GM23338 (cell line): ENCODE measurements at regions not wholly inside any gene's neighbourhood (a gene's known extent, or its start where the extent isn't known, plus 50 kb on each side); places are given as distances from the start of the nearest gene placed in this dataset.

Experiments
- ATAC-seq: fragments of 200-7000 bp; cut with Tn5 transposase; 3 replicates; pipeline ENCODE4 v1.9.1; 2020
- DNase-seq: peaks from one replicate; pipeline ENCODE4 v3.0.0-alpha.2; 2015; ENCODE audit warnings: low spot score
- H2AFZ ChIP-seq: fragments of 200-600 bp; sonication (generic); 2 replicates; pipeline ENCODE4 v1.8.0; 2016; ENCODE audit warnings: antibody characterized with exemption, mild to moderate bottlenecking, moderate library complexity
- H3F3A ChIP-seq: fragments of 200-600 bp; sonication (generic); replicated peaks from 2 replicates; pipeline ENCODE4 v1.8.0; 2017; ENCODE audit warnings: antibody characterized with exemption, mixed run types, low read depth
- H3K27ac ChIP-seq: fragments of 200-600 bp; sonication (generic); 2 replicates; pipeline ENCODE4 v1.6.1; 2016; ENCODE audit warnings: low read depth
- H3K27me3 ChIP-seq: fragments of 200-600 bp; sonication (generic); 2 replicates; pipeline ENCODE4 v1.8.0; 2016; ENCODE audit warnings: mild to moderate bottlenecking, mixed run types, moderate library complexity; ENCODE audit not compliant: insufficient read depth
- H3K36me3 ChIP-seq: fragments of 200-600 bp; sonication (generic); 2 replicates; pipeline ENCODE4 v1.8.0; 2016; ENCODE audit warnings: mild to moderate bottlenecking; ENCODE audit not compliant: insufficient read depth
- H3K4me1 ChIP-seq: fragments of 200-600 bp; sonication (generic); 2 replicates; pipeline ENCODE4 v1.8.0; 2016; ENCODE audit warnings: mild to moderate bottlenecking, moderate library complexity; ENCODE audit not compliant: insufficient read depth
- H3K4me2 ChIP-seq: fragments of 200-600 bp; sonication (generic); 2 replicates; pipeline ENCODE4 v1.7.1; 2017; ENCODE audit warnings: mixed run types
- H3K4me3 ChIP-seq: fragments of 200-600 bp; sonication (generic); 2 replicates; pipeline ENCODE4 v1.6.1; 2016; ENCODE audit warnings: mixed run types
- H3K79me2 ChIP-seq: fragments of 200-600 bp; sonication (generic); replicated peaks from 2 replicates; pipeline ENCODE4 v1.8.0; 2017; ENCODE audit warnings: mild to moderate bottlenecking; ENCODE audit not compliant: insufficient read depth
- H3K9me2 ChIP-seq: fragments of 200-600 bp; sonication (generic); 2 replicates; pipeline ENCODE4 v1.8.0; 2017; ENCODE audit not compliant: insufficient read depth
- H4K20me1 ChIP-seq: fragments of 200-600 bp; sonication (generic); replicated peaks from 2 replicates; pipeline ENCODE4 v1.8.0; 2017; ENCODE audit warnings: mild to moderate bottlenecking; ENCODE audit not compliant: insufficient read depth
- H3K27ac Mint-ChIP-seq: 2 replicates; pipeline ENCODE4 v1.8.0; 2020; ENCODE audit warnings: inconsistent platforms, mild to moderate bottlenecking, moderate library complexity, mixed read lengths
- H3K27me3 Mint-ChIP-seq: 3 replicates; pipeline ENCODE4 v1.8.0; 2022; ENCODE audit warnings: low read depth, mild to moderate bottlenecking, moderate library complexity, mixed read lengths, inconsistent platforms; ENCODE audit not compliant: insufficient read depth, poor library complexity
- H3K36me3 Mint-ChIP-seq: 3 replicates; pipeline ENCODE4 v1.8.0; 2021; ENCODE audit warnings: low read depth, mild to moderate bottlenecking, inconsistent platforms, moderate library complexity, mixed read lengths
- H3K4me1 Mint-ChIP-seq: 3 replicates; pipeline ENCODE4 v1.8.0; 2020; ENCODE audit warnings: mild to moderate bottlenecking, inconsistent platforms, mixed read lengths
- H3K4me3 Mint-ChIP-seq: 3 replicates; pipeline ENCODE4 v1.8.0; 2021; ENCODE audit warnings: moderate library complexity, mild to moderate bottlenecking, inconsistent platforms, mixed read lengths
- H3K9me3 Mint-ChIP-seq: 3 replicates; pipeline ENCODE4 v1.8.0; 2020; ENCODE audit warnings: moderate library complexity, mild to moderate bottlenecking, inconsistent platforms, mixed read lengths
- CREB1 ChIP-seq: fragments of 250-450 bp; sonication (Bioruptor Pico); IDR thresholded peaks from 2 replicates; pipeline ENCODE4 v1.5.0; 2020; ENCODE audit warnings: low read depth, mild to moderate bottlenecking, moderate library complexity
- EZH2 ChIP-seq: fragments of 200-600 bp; sonication (generic); IDR thresholded peaks from one replicate; pipeline ENCODE4 v1.8.0; 2017; ENCODE audit warnings: antibody characterized with exemption, mild to moderate bottlenecking, low read depth; ENCODE audit not compliant: unreplicated experiment
- EZH2phosphoT487 ChIP-seq: fragments of 200-600 bp; sonication (generic); IDR thresholded peaks from one replicate; pipeline ENCODE4 v1.8.1; 2018; ENCODE audit warnings: antibody characterized with exemption; ENCODE audit not compliant: unreplicated experiment
- JUNB ChIP-seq: IDR thresholded peaks from one replicate; pipeline ENCODE4 v1.6.1; 2016; ENCODE audit warnings: antibody characterized with exemption; ENCODE audit not compliant: unreplicated experiment
- ZNF331 ChIP-seq: fragments of 250-450 bp; sonication (Bioruptor Pico); IDR thresholded peaks from 2 replicates; pipeline ENCODE4 v1.5.0; 2020; ENCODE audit warnings: low read depth, mild to moderate bottlenecking, moderate library complexity
- TF ChIP-seq, protein P1 (sequence below), 2 experiments: fragments of 200-600 bp in 1 of 2; sonication (generic) in 1 of 2; conservative IDR thresholded peaks; 2 replicates each; pipeline versions ENCODE4 v1.5.1 to v1.6.1; 2016 to 2017; ENCODE audit warnings: antibody characterized with exemption in 2 of 2, low read depth in 2 of 2, mild to moderate bottlenecking in 2 of 2, moderate library complexity in 1 of 2
- TF ChIP-seq, protein P2 (sequence below): IDR thresholded peaks from one replicate; pipeline ENCODE4 v1.6.1; 2018; ENCODE audit warnings: antibody characterized with exemption; ENCODE audit not compliant: unreplicated experiment
- TF ChIP-seq, protein P3 (sequence below): fragments of 250-450 bp; sonication (Bioruptor Pico); IDR thresholded peaks from 2 replicates; pipeline ENCODE4 v1.5.0; 2020; ENCODE audit warnings: mild to moderate bottlenecking, moderate library complexity

DNA sequence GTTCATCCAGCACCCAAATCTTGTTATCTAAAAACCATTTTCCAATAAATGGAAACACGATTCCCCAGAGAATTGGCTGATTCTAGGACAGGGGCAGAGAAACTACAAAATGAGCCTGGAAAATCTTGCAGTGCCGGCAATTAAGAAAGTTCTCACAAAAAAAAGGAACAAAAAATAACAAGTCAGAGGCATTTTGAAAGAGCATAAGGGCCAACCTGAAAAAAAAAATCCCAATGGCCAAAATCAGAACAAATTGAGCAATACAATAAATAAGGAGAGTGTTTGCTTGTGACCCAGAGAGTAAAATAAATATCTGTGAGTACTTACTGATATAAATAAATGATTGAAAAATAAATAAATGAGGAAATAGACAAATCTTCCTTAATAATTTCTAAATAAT, 55.1 kb upstream of the S1PR3 start:
- Mint-ChIP-seq H3K36me3 (no peaks in the 10 kb centered on the region), H3K4me1 (no peaks in the 10 kb centered on the region), H3K27ac (no peak overlapping the region), H3K9me3 (no peaks in the 10 kb centered on the region), H3K4me3 (no peak overlapping the region), H3K27me3 (peaks cover 8% of the 10 kb centered on the region)
- no peaks in the 10 kb centered on the region for H3K27me3 ChIP-seq
- TF ChIP-seq, protein P1, sequence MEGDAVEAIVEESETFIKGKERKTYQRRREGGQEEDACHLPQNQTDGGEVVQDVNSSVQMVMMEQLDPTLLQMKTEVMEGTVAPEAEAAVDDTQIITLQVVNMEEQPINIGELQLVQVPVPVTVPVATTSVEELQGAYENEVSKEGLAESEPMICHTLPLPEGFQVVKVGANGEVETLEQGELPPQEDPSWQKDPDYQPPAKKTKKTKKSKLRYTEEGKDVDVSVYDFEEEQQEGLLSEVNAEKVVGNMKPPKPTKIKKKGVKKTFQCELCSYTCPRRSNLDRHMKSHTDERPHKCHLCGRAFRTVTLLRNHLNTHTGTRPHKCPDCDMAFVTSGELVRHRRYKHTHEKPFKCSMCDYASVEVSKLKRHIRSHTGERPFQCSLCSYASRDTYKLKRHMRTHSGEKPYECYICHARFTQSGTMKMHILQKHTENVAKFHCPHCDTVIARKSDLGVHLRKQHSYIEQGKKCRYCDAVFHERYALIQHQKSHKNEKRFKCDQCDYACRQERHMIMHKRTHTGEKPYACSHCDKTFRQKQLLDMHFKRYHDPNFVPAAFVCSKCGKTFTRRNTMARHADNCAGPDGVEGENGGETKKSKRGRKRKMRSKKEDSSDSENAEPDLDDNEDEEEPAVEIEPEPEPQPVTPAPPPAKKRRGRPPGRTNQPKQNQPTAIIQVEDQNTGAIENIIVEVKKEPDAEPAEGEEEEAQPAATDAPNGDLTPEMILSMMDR (conservative IDR thresholded peaks at IDR 0.05; ENCODE audit: low read depth in 2 of 2) = no peak
- TF ChIP-seq JUNB (no peak), ZNF331 (CRISPR knock-in tag) (no peak), EZH2 (no peak), CREB1 (CRISPR knock-in tag) (no peak), EZH2phosphoT487 (no peak)
- TF ChIP-seq, protein P2, sequence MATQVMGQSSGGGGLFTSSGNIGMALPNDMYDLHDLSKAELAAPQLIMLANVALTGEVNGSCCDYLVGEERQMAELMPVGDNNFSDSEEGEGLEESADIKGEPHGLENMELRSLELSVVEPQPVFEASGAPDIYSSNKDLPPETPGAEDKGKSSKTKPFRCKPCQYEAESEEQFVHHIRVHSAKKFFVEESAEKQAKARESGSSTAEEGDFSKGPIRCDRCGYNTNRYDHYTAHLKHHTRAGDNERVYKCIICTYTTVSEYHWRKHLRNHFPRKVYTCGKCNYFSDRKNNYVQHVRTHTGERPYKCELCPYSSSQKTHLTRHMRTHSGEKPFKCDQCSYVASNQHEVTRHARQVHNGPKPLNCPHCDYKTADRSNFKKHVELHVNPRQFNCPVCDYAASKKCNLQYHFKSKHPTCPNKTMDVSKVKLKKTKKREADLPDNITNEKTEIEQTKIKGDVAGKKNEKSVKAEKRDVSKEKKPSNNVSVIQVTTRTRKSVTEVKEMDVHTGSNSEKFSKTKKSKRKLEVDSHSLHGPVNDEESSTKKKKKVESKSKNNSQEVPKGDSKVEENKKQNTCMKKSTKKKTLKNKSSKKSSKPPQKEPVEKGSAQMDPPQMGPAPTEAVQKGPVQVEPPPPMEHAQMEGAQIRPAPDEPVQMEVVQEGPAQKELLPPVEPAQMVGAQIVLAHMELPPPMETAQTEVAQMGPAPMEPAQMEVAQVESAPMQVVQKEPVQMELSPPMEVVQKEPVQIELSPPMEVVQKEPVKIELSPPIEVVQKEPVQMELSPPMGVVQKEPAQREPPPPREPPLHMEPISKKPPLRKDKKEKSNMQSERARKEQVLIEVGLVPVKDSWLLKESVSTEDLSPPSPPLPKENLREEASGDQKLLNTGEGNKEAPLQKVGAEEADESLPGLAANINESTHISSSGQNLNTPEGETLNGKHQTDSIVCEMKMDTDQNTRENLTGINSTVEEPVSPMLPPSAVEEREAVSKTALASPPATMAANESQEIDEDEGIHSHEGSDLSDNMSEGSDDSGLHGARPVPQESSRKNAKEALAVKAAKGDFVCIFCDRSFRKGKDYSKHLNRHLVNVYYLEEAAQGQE = no peak
- TF ChIP-seq, protein P3, sequence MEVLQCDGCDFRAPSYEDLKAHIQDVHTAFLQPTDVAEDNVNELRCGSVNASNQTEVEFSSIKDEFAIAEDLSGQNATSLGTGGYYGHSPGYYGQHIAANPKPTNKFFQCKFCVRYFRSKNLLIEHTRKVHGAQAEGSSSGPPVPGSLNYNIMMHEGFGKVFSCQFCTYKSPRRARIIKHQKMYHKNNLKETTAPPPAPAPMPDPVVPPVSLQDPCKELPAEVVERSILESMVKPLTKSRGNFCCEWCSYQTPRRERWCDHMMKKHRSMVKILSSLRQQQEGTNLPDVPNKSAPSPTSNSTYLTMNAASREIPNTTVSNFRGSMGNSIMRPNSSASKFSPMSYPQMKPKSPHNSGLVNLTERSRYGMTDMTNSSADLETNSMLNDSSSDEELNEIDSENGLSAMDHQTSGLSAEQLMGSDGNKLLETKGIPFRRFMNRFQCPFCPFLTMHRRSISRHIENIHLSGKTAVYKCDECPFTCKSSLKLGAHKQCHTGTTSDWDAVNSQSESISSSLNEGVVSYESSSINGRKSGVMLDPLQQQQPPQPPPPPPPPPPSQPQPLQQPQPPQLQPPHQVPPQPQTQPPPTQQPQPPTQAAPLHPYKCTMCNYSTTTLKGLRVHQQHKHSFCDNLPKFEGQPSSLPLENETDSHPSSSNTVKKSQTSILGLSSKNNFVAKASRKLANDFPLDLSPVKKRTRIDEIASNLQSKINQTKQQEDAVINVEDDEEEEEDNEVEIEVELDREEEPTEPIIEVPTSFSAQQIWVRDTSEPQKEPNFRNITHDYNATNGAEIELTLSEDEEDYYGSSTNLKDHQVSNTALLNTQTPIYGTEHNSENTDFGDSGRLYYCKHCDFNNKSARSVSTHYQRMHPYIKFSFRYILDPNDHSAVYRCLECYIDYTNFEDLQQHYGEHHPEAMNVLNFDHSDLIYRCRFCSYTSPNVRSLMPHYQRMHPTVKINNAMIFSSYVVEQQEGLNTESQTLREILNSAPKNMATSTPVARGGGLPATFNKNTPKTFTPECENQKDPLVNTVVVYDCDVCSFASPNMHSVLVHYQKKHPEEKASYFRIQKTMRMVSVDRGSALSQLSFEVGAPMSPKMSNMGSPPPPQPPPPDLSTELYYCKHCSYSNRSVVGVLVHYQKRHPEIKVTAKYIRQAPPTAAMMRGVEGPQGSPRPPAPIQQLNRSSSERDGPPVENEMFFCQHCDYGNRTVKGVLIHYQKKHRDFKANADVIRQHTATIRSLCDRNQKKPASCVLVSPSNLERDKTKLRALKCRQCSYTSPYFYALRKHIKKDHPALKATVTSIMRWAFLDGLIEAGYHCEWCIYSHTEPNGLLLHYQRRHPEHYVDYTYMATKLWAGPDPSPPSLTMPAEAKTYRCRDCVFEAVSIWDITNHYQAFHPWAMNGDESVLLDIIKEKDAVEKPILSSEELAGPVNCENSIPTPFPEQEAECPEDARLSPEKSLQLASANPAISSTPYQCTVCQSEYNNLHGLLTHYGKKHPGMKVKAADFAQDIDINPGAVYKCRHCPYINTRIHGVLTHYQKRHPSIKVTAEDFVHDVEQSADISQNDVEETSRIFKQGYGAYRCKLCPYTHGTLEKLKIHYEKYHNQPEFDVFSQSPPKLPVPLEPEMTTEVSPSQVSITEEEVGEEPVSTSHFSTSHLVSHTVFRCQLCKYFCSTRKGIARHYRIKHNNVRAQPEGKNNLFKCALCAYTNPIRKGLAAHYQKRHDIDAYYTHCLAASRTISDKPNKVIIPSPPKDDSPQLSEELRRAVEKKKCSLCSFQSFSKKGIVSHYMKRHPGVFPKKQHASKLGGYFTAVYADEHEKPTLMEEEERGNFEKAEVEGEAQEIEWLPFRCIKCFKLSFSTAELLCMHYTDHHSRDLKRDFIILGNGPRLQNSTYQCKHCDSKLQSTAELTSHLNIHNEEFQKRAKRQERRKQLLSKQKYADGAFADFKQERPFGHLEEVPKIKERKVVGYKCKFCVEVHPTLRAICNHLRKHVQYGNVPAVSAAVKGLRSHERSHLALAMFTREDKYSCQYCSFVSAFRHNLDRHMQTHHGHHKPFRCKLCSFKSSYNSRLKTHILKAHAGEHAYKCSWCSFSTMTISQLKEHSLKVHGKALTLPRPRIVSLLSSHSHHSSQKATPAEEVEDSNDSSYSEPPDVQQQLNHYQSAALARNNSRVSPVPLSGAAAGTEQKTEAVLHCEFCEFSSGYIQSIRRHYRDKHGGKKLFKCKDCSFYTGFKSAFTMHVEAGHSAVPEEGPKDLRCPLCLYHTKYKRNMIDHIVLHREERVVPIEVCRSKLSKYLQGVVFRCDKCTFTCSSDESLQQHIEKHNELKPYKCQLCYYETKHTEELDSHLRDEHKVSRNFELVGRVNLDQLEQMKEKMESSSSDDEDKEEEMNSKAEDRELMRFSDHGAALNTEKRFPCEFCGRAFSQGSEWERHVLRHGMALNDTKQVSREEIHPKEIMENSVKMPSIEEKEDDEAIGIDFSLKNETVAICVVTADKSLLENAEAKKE = no peak
- H2AFZ ChIP-seq = no peak overlapping the region
- no peak overlapping the region for H3K27ac ChIP-seq
- H3K4me3 ChIP-seq = no peak overlapping the region
- no peak overlapping the region for H3K4me2 ChIP-seq
- ATAC-seq (no peak), DNase-seq (no peak)
- no peaks in the 10 kb centered on the region for H4K20me1 ChIP-seq
- H3F3A ChIP-seq = no peaks in the 10 kb centered on the region
- no peaks in the 10 kb centered on the region for H3K4me1 ChIP-seq
- no peaks in the 10 kb centered on the region for H3K79me2 ChIP-seq
- H3K36me3 ChIP-seq = no peaks in the 10 kb centered on the region
- H3K9me2 ChIP-seq = peaks cover 18% of the 10 kb centered on the region
